ENCODE measurements at regions not wholly inside any gene's neighbourhood (a gene's known extent, or its start where the extent isn't known, plus 50 kb on each side); places are given as distances from the start of the nearest gene placed in this dataset.
"Not testable (repeated sequence)": the region's sequence is repeated elsewhere in the genome, so short reads cannot be mapped to it uniquely, and the experiment has no call there.

DNA sequence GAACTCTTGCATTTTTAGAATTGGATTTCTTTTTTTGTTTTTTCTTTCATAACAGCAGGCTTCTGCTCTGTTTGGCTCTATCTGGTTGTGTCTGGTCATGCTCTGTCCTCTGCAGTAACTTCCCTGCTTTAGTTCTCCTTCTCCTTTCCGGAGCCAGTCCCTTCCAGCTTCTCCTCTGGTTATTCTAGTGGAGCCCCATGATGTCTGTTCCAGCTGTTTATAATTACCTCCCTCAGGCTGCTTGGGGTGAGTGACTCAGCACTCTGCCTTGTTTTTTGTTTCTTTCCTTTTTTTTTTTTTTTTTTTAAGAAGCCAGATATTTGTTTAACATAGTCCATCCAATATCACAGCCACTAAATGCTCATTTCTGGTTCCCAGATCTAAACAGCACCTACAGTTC lies 409.6 kb downstream of the MAFB start:
- DNase-seq (ENCODE audit: low read depth), result peak; percentile 58

DNA sequence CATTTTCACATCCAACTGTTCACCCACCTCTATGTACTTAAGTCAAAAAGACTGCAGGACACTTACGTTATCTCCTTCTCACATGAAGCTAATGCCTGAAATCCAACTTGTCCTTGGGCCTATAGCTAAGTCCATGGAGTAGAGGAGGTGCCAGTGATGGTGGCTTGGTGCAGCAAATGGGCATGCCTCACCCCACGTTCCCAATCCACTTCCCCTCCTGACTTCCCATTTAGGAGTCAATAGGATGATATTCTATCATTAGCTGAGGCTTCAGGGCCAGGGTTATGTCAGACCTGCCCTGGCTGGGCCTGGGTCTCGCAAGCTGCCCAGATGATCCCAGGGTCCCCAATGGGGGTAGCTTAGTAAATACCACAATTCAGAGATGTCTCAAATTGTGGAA lies 410.4 kb downstream of the MAFB start:
- DNase-seq (ENCODE audit: low read depth), result no peak

DNA sequence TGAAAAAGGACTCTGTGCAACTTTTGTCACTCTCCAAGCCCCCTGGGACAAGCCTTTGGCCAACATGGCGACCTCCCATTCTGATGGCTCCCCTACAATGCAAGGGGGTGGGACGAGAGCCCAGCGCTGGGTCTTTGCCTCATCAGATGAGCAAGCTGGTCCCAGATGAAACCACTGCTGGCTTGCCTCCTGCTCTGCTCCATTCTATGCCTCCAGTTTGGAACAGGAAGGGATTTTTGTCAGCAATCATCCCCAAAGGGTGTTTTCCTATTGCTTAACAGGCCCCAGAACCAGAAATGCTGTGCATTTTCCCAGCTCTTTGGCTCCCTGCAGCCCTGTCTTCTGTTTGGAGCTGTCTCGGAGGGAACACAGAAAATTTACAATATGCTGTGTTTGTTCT lies 412.7 kb downstream of the MAFB start:
- no peak for DNase-seq (ENCODE audit: low read depth)

DNA sequence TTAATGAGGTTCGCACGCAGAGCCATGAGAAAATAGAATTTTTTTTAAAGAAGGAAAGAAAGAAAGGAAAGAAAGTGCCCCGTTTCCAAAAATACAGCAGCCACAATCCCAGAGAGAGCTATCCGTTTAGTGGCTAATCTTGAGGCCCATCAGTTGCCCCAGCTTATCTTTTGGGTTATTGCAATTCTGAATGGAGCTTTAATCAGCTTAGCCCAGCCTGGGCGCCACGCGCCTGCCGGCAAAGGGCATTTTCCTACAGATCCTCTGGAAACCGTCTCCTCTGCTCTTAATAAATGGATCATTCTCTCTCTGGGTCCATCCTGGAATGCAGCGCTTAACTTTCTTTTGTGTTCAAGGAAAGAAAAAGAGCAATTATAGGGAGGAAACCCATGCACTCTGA lies 413.3 kb downstream of the MAFB start:
- DNase-seq (ENCODE audit: low read depth), result no peak

DNA sequence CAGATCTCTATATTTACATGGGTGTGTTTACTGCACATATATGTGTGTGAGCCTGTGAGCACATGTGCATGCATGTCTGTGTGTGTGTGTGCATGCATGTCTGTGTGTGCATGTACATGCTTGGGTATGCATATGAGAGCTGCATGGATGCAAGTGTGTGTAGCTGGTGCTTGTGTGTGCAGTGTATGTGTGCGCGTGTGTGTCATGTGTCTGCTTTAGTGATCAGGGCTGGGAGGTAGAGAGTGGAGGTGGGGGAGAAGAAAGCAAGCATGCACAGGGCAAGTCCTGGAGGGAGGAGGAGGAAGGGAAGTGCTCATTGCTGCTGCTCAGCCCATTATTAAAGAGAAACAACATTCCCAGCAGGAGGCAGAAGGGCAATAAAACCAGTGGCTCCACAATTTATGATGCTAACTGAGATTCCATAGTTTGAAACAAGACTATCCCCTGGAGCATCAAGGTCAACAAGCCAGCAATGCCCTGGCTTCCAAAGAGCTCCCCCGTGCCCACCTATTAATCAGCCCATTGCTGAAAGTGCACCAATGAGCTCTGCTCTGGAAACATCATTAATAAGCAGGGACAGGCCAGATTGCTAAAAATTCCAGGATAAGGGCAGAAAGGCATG lies 414.0 kb downstream of the MAFB start:
- DNase-seq (ENCODE audit: low read depth), result no peak

DNA sequence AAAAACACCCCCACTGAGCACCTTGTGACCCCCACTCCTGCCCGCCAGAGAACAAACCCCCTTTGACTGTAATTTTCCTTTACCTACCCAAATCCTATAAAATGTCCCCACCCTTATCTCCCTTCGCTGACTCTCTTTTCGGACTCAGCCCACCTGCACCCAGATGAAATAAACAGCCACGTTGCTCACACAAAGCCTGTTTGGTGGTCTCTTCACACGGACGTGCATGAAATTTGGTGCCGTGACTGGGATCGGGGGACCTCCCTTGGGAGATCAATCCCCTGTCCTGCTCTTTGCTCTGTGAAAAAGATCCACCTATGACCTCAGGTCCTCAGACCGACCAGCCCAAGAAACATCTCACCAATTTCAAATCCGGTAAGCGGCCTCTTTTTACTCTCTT lies 419.8 kb downstream of the MAFB start:
- DNase-seq (ENCODE audit: low read depth), result not testable (repeated sequence)

DNA sequence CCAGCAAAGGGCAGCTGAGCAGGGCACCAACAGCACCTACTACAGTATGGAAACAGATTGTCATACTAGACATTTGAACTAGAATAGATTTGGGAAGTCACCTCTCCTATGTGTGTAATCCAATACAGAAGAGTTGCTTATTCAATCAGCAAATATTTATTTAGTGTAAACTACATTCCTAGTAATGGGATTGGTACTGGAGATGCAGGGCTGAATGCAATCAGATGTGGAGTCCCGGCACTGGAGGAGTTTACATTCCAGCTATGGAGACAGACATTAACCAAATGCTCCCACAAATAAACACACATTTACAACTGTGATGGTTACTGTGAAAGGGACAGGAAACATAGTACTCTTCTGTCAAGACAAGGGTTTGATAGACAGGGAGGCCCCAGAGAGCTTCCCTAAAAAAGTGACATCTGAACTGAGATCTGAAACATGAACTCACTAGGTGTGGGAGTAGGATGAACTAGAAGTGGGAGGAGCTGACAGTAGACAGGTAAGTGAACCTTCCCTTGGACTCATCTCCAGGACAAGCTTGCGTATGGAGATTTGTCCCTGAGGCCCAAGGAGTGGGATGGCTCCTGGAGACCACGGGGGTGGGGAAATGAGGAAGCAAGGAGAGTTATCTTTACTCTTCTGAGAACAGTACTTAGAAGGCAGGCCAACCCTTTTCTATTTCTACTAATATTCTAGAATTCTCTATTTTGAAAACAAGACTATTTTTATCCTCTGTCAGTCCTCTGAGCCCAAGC lies 420.5 kb downstream of the MAFB start:
- DNase-seq (ENCODE audit: low read depth), result no peak

DNA sequence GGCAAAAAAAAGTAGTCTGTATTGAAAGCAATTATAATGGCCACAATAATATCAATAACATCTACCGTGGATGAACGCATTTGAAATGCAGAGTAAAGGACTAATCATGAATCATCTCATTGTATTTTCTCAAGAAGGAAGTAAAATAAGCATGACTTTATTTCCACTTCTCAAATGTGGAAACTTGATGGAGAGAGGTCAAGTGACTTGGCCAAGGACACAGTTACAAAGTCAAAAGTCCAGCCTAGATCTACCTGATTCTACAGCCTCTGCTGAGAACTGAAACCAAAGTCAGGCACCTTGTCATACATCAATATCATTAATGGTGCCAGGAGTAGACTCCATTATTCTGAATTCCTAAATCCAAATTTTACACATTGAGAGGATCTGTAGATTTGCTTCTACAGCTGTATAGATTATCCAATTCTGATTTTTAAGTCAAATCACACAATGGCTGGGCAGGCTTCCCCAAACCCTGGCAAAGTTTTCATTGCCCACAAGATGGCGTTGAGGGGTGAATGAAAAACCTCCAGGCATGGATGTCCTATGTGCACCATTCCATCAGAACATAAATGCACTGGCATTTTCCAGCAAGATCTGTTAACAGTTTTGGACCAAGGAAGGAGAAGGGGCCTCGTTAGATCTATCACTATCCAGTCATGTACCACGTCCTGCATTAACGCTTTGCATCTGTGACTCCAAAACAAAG lies 423.1 kb downstream of the MAFB start:
- DNase-seq (ENCODE audit: low read depth), result peak; percentile 39

DNA sequence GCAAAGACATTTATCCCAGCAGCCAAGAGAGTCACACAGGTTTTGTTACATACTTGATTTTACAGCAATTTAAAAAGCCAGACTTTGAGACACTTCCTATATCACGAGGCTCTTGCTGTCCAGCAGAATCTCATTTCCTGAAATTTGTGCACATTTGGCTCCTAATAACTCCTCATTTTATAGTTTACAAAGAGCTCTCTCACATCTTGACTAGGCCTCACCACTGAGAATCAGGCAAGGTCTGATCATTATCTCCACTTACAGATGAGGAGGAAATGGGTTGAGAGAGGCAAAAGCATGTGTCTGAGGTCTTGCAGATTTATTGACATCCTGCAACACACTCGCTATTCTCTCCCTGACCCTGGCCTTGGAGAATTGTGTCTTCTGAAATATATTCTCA lies 426.8 kb downstream of the MAFB start:
- no peak for DNase-seq (ENCODE audit: low read depth)

DNA sequence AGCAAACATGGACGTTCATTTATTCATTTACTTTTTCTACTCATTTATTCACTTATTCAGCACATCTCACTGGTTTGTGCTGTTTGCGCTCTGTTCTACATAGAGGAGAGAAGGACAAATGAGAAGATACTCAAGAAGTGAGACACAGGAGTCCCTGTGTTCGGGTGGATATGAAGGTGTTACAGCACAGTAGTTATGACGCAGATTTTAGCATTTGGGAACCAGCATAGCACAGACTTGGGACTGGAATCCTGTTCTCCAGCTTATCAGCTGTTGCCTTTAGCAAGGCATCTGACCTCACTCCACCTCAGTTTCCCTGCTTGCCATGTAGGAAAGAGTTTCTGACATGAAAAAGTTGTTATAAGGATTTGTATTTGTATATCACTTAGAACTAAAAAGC lies 430.1 kb downstream of the MAFB start:
- DNase-seq (ENCODE audit: low read depth), result no peak

DNA sequence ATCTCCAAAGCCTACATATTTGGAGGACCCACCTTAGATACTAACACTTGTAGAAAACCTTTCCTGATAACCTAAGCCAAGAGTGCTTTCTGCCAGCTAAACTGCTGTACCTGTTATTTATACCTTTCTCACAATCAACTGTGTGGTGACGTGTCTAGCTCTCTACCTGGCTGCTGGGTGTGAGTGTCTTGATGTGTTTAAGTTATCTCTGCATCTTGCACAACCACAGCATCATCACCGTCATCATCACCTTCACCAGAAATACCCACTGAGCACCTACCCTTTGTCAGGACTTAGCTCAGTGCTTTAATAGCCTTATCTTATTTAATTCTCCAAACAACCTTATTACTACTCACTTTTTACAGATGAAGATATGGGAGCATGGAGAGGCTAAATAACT lies 431.3 kb downstream of the MAFB start:
- DNase-seq (ENCODE audit: low read depth), result no peak

DNA sequence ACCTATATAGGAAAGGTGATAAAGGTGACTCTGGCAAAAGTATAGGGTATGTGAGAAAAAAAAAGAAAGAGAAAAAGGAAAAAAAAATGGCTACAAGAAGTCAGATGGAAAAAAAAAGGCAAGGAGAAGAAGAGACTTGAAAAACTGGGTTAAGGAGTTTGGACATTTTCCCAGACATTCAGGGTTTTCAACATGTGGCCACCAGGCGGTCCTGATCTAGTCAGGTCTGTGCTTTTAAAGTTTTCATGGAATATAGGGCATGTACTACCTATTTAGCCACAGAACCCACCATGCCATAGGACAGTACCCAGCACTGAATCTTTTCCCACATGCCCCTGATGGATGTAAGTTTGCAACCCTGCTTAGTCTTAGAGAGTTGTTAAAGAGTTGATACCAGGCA lies 433.7 kb downstream of the MAFB start:
- no peak for DNase-seq (ENCODE audit: low read depth)

DNA sequence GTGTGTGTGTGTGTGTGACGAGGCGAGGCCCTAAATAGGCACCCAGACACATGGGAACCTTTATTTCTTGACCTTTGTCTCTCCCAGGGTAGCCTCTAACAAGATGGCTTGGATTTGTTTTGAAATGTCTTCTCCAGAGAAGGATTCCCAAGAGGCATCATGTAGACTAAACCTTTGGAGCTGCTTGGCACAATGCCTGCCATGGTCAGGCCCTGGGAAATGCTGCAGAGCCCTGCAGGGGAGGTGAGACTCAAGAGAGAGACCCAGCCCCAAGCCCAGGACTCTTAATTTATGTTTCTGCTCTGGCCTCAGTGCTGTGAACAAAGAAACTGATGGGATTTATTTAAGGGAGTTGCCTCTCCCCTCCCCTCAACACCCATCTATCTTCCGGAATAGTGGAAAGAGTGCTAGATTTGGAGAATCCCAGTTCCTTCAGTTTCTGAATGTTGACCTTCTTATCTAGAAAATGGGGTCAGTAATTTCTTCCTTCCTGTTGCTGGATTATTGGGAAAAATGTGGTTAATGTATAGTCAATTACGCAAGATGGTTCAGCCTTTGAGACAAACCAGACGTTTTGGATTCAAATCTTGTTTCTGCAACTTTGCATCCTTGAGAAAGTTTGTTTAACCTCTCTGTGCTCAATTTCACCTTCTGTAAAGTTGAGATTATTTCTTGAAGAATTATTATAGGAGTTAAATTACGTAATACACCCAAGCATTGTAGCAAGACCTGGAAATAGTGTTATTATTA lies 434.8 kb downstream of the MAFB start:
- DNase-seq (ENCODE audit: low read depth), result no peak

DNA sequence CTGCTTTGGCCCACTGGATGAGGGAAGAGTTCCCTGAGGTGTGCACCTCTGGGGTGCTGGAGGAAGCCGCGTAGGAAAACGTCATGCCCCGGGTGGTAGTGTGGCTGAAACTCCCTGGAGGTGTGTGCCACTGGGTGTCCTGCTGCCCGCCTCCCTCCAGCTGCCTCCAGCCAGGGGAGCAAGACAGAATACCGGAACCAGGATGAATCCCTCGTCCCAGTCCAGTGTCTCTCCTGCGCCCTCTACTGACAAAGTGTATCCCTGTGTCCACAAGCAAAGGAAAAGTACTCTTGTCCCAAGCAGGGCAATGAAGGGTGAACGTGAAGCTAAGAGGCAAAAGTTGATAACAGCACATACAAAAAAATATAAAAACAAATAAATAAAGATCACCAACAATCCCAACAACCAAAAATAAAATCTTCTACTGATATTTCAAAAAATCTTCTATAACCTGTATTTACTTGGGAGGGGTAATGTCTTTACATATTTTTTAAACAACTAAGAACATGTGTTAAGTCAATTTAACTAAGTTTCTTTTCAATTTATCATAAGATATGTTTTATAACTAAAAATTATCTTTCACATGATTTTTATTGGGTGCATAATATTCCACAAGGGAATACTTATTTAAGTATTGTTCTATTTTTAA lies 437.6 kb downstream of the MAFB start:
- DNase-seq (ENCODE audit: low read depth), result peak; percentile 52

DNA sequence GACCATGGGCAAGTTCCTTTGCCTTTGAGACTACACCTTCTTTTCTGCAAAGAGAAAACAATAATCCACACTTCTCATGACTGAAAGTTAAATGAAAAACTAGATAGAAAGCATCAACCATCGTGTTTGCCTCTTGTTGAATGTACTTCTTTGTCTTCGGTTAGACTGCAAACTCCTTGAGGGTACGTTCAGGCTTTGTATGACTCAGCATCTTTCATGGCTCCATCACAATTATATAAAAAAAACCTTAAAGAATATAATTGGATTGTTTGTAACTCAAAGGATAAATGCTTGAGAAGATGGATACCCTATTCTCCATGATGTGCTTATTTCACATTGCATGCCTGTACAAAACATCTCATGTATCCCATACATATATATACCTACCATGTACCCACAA lies 439.2 kb downstream of the MAFB start:
- no peak for DNase-seq (ENCODE audit: low read depth)

DNA sequence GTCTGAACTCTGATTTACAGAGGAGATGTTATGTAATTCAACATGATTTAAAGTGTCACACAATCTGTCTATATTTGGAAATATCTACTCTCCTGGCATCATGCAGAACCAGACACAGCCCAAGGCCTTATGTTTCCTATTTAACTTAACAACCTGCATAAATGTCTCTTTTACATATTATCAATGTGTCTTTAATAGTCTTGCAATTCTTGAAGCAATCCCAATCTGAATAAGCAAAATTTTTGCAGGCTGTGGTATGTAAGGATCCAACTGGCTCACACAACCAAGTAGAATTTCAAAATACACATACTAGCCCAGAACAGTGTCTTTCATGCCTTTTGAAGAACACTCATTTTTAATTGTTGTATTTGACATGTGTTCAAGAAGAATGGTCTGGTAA lies 443.2 kb downstream of the MAFB start:
- no peak for DNase-seq (ENCODE audit: low read depth)

DNA sequence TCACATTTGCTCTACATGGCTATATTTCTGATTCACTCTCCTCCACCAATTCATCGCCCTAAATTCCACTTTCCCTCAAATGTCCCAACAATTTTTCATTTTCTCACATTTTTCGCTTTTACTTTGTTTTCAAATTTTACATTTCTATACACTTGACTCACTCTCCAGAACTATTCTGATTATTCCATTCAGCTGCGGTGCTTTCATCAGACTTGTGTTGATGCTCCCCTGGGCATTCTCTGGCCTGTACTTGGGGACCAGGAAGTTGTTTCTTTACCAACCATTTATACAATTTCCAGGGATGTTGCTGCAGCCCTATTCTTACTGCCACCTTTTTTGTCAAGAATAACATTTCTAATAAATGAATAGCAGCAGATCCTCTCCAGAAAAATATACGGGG lies 444.8 kb downstream of the MAFB start:
- DNase-seq (ENCODE audit: low read depth), result no peak

DNA sequence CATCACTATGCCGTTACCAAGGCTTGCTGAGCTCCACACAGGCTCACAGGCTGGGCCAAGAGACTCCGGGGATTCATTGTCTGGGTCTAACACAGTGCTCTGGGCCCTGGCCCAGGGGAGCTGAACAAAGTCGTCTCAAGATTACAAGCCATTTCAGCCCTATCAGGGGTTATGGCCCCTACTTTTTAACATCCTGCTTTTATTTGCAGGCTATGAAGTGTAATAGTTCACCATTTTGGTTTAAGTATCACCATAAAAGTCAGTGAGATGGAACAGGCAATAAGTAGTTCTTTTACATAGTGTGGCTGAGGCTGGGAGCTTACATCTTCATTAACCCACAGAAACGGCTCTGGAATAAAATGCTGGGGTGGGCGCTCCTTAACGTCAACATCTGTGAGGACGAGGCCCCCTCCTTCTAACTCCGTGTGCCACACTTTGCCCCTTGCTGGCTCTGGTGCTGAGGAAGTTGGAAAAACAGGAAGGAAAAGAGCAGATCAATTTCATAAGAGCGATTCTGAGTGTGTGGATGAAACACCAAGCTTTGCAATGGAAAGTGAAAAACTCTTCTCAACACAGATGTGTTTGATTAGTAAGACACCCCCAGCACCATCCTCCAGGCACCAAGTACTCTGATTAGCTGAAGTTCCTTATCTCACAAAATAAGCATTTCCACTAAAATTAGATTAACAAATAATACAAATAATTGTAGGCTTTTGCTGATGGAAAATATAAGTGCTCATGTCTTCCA lies 447.3 kb downstream of the MAFB start:
- no peak for DNase-seq (ENCODE audit: low read depth)

DNA sequence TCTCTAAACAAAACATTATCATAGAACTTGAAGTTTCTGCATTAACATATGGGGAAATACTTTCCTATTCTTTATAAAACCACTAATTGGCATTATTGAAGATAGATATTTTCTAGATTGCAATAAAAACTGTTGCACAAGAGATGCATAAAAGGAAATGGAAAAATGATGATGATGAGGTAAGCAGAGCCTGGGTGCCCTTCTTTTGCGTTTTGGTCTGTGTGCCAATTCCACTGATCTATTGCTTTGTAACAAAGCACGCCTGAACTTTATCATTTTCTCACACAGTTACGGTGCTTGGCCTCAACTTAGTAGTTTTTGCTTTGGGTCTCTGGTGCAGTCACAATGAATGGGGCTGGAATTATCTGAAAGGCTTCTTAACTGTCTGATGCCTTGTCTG lies 450.5 kb downstream of the MAFB start:
- no peak for DNase-seq (ENCODE audit: low read depth)

DNA sequence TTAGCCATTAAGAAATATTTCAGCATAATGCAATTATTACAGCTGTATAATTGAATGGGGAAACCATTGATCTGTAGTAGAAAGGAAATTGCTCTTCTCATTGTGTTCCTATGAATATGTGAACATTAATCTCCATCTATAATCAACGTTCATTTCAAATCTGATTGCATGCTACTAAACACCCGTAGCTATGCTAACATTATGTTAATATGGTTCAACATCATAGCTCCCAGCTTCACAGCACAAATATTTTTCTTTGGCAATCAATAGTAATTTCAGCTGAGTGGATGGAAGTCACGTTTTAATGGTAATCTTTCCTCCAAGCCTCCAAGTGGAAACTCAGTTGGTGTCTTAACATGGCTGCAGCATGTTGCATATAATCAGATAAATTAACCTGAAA lies 454.4 kb downstream of the MAFB start:
- no peak for DNase-seq (ENCODE audit: low read depth)

DNA sequence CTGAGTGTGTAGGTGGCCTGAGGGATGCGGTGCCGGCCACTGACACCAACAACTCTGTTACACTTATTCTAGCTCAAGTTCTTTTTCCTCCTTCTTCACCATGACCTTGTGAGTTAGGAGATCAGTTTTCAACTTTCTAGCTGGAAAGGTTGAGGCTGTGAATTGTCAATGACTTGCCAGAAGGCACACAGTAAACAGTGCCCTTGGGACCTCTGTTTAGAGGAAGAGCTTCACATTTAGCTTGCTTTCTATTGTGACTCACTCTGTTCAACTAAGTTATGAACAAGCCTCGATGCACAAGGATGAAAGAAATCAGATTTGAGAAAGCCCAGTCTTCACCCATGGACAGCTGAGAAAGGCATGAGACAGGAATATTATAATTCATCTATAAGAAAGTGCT lies 455.6 kb downstream of the MAFB start:
- DNase-seq (ENCODE audit: low read depth), result no peak

Data from HT1080 (cell line).